ENCODE measurements at regions not wholly inside any gene's neighbourhood (a gene's known extent, or its start where the extent isn't known, plus 50 kb on each side); places are given as distances from the start of the nearest gene placed in this dataset.

- no peak for TF ChIP-seq CTCF (conservative IDR thresholded peaks at IDR 0.05; ENCODE audit: low read depth, low read length)
- no peak overlapping the region for H3K4me3 ChIP-seq (ENCODE audit: low read depth, low read length)
- no peak for DNase-seq (ENCODE audit: low read depth)
These were observed 377.9 kb upstream of the PAPPA start for GRCh38 chr9:115775659-115776058.

GRCh38 chr9:115777610-115778009, 376.0 kb upstream of the PAPPA start:
- no peak overlapping the region for H3K4me3 ChIP-seq (ENCODE audit: low read depth, low read length)
- DNase-seq (ENCODE audit: low read depth), result peak; percentile 73
- no peak for TF ChIP-seq CTCF (conservative IDR thresholded peaks at IDR 0.05; ENCODE audit: low read depth, low read length)

- DNase-seq (ENCODE audit: low read depth), result no peak
- no peak overlapping the region for H3K4me3 ChIP-seq (ENCODE audit: low read depth, low read length)
- TF ChIP-seq CTCF (conservative IDR thresholded peaks at IDR 0.05; ENCODE audit: low read depth, low read length), result no peak
These were observed 372.4 kb upstream of the PAPPA start for GRCh38 chr9:115781070-115781736.

GRCh38 chr9:115786321-115786720, 367.3 kb upstream of the PAPPA start:
- TF ChIP-seq CTCF (conservative IDR thresholded peaks at IDR 0.05; ENCODE audit: low read depth, low read length), result no peak
- H3K4me3 ChIP-seq (ENCODE audit: low read depth, low read length), result no peak overlapping the region
- DNase-seq (ENCODE audit: low read depth), result peak; percentile 77

- TF ChIP-seq CTCF (conservative IDR thresholded peaks at IDR 0.05; ENCODE audit: low read depth, low read length), result no peak
- H3K4me3 ChIP-seq (ENCODE audit: low read depth, low read length), result no peak overlapping the region
- no peak for DNase-seq (ENCODE audit: low read depth)
These were observed 363.1 kb upstream of the PAPPA start for GRCh38 chr9:115790520-115790919.

GRCh38 chr9:115794921-115795475, 358.6 kb upstream of the PAPPA start:
- no peak for DNase-seq (ENCODE audit: low read depth)
- no peak for TF ChIP-seq CTCF (conservative IDR thresholded peaks at IDR 0.05; ENCODE audit: low read depth, low read length)
- no peak overlapping the region for H3K4me3 ChIP-seq (ENCODE audit: low read depth, low read length)

- TF ChIP-seq CTCF (conservative IDR thresholded peaks at IDR 0.05; ENCODE audit: low read depth, low read length), result no peak
- peak; percentile 16 for DNase-seq (ENCODE audit: low read depth)
- no peak overlapping the region for H3K4me3 ChIP-seq (ENCODE audit: low read depth, low read length)
These were observed 353.9 kb upstream of the PAPPA start for GRCh38 chr9:115799734-115800133.

Data from choroid plexus epithelial cell (primary cell).